Liver (tissue), 3 donors: ENCODE measurements at regions not wholly inside any gene's neighbourhood (a gene's known extent, or its start where the extent isn't known, plus 50 kb on each side); places are given as distances from the start of the nearest gene placed in this dataset.

Experiments used
- JUND ChIP-seq, 2 donors: IDR thresholded peaks; 2 replicates each; pipeline ENCODE4 v1.6.1; 2016; ENCODE audit warnings: antibody characterized with exemption in 2 of 2
- RAD21 ChIP-seq, 2 donors: IDR thresholded peaks; 2 replicates each; pipeline ENCODE4 v1.6.1; 2016; ENCODE audit warnings: antibody characterized with exemption in 2 of 2, mild to moderate bottlenecking in 2 of 2
- REST ChIP-seq: IDR thresholded peaks from 2 replicates; pipeline ENCODE4 v1.6.1; 2016; ENCODE audit warnings: antibody characterized with exemption, mild to moderate bottlenecking
- TAF1 ChIP-seq: conservative IDR thresholded peaks from 2 replicates; pipeline ENCODE4 v1.6.1; 2016; ENCODE audit warnings: antibody characterized with exemption, mild to moderate bottlenecking
- TF ChIP-seq, protein P1 (sequence below): fragments of 150-350 bp; IDR thresholded peaks from 2 replicates; pipeline ENCODE4 v1.5.1; 2017; ENCODE audit warnings: improper control_type of control experiment, low read depth, low read length; ENCODE audit not compliant: missing input control
- donor health status: healthy.
- donor health status: healthy.

GRCh38 chr10:121064491-121064890, 213.3 kb downstream of the WDR11 start:
- TF ChIP-seq, protein P1, sequence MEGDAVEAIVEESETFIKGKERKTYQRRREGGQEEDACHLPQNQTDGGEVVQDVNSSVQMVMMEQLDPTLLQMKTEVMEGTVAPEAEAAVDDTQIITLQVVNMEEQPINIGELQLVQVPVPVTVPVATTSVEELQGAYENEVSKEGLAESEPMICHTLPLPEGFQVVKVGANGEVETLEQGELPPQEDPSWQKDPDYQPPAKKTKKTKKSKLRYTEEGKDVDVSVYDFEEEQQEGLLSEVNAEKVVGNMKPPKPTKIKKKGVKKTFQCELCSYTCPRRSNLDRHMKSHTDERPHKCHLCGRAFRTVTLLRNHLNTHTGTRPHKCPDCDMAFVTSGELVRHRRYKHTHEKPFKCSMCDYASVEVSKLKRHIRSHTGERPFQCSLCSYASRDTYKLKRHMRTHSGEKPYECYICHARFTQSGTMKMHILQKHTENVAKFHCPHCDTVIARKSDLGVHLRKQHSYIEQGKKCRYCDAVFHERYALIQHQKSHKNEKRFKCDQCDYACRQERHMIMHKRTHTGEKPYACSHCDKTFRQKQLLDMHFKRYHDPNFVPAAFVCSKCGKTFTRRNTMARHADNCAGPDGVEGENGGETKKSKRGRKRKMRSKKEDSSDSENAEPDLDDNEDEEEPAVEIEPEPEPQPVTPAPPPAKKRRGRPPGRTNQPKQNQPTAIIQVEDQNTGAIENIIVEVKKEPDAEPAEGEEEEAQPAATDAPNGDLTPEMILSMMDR: no peak
- TF ChIP-seq JUND (IDR thresholded peaks at IDR 0.05) (no peak), RAD21 (IDR thresholded peaks at IDR 0.05) (no peak), TAF1 (no peak), REST (no peak)
